Large intestine (tissue), 3 donors: ENCODE measurements at regions not wholly inside any gene's neighbourhood (a gene's known extent, or its start where the extent isn't known, plus 50 kb on each side); places are given as distances from the start of the nearest gene placed in this dataset.

ENCODE experiments used
- DNase-seq, 2 donors: peaks; one replicate each; pipeline versions ENCODE4 v3.0.0 to v3.0.0-alpha.2; 2013
- H3K27ac ChIP-seq: one replicate; pipeline ENCODE4 v1.5.1; 2013; ENCODE audit warnings: low read length
- H3K27me3 ChIP-seq: 2 replicates; pipeline ENCODE4 v1.6.1; 2013; ENCODE audit warnings: low read length; ENCODE audit not compliant: control insufficient read depth, insufficient read depth
- H3K36me3 ChIP-seq: 2 replicates; pipeline ENCODE4 v1.6.1; 2013; ENCODE audit warnings: low read length; ENCODE audit not compliant: control insufficient read depth, insufficient read depth
- H3K4me1 ChIP-seq: one replicate; pipeline ENCODE4 v1.6.1; 2013; ENCODE audit warnings: low read length; ENCODE audit not compliant: control insufficient read depth, insufficient read depth
- H3K4me3 ChIP-seq: one replicate; pipeline ENCODE4 v1.5.1; 2013; ENCODE audit warnings: low read length
- H3K9me3 ChIP-seq: one replicate; pipeline ENCODE4 v1.6.1; 2013; ENCODE audit warnings: mild to moderate bottlenecking, low read depth, low read length, moderate library complexity; ENCODE audit not compliant: control insufficient read depth
- WGBS: methylation state at CpG from one replicate; pipeline ENCODE4 v1.1.5; 2013; ENCODE audit warnings: low lambda C conversion rate; ENCODE audit not compliant: insufficient coverage; 5-methylcytosine and 5-hydroxymethylcytosine counted together

GRCh38 chr15:46316024-46316423 lies 681.2 kb downstream of the SQOR start:
- no peaks in the 10 kb centered on the region for H3K4me1 ChIP-seq
- H3K27me3 ChIP-seq = no peaks in the 10 kb centered on the region
- no CpG with 5 or more reads among the region's 1 CpG for WGBS
- DNase-seq = no peak
- H3K27ac ChIP-seq = no peak overlapping the region
- no peaks in the 10 kb centered on the region for H3K9me3 ChIP-seq
- no peaks in the 10 kb centered on the region for H3K36me3 ChIP-seq
- no peak overlapping the region for H3K4me3 ChIP-seq

GRCh38 chr15:46317029-46317428 lies 682.2 kb downstream of the SQOR start:
- no peak overlapping the region for H3K4me3 ChIP-seq
- WGBS = 83% methylated on average over 1 of the region's 2 CpGs
- H3K27ac ChIP-seq = no peak overlapping the region
- no peaks in the 10 kb centered on the region for H3K27me3 ChIP-seq
- DNase-seq = no peak
- no peaks in the 10 kb centered on the region for H3K9me3 ChIP-seq
- H3K36me3 ChIP-seq = no peaks in the 10 kb centered on the region
- no peaks in the 10 kb centered on the region for H3K4me1 ChIP-seq

GRCh38 chr15:46322753-46323152 lies 687.9 kb downstream of the SQOR start:
- no peak overlapping the region for H3K4me3 ChIP-seq
- no peaks in the 10 kb centered on the region for H3K9me3 ChIP-seq
- no peaks in the 10 kb centered on the region for H3K36me3 ChIP-seq
- DNase-seq = no peak
- no CpG with 5 or more reads among the region's 3 CpGs for WGBS
- no peaks in the 10 kb centered on the region for H3K27me3 ChIP-seq
- H3K27ac ChIP-seq = no peak overlapping the region
- no peaks in the 10 kb centered on the region for H3K4me1 ChIP-seq

GRCh38 chr15:46326173-46326572 lies 691.3 kb downstream of the SQOR start:
- Histone ChIP-seq H3K27me3 (no peaks in the 10 kb centered on the region), H3K27ac (no peak overlapping the region), H3K4me3 (no peak overlapping the region), H3K36me3 (no peaks in the 10 kb centered on the region), H3K4me1 (no peaks in the 10 kb centered on the region), H3K9me3 (no peaks in the 10 kb centered on the region)
- DNase-seq = peak in 1 of 2 donors; percentile 5

GRCh38 chr15:46328821-46329220 lies 694.0 kb downstream of the SQOR start:
- Histone ChIP-seq H3K27me3 (no peaks in the 10 kb centered on the region), H3K9me3 (no peaks in the 10 kb centered on the region), H3K27ac (no peak overlapping the region), H3K36me3 (no peaks in the 10 kb centered on the region), H3K4me3 (no peak overlapping the region), H3K4me1 (no peaks in the 10 kb centered on the region)
- DNase-seq = no peak
- 100% methylated on average over 1 of the region's 1 CpG for WGBS

- Histone ChIP-seq H3K27me3 (no peaks in the 10 kb centered on the region), H3K4me3 (no peak overlapping the region), H3K4me1 (no peaks in the 10 kb centered on the region), H3K36me3 (no peaks in the 10 kb centered on the region), H3K27ac (no peak overlapping the region), H3K9me3 (no peaks in the 10 kb centered on the region)
- no peak for DNase-seq
- WGBS = 71% methylated on average over 1 of the region's 1 CpG
Measured at GRCh38 chr15:46329876-46330275, 695.0 kb downstream of the SQOR start.

- no peak overlapping the region for H3K4me3 ChIP-seq
- no peaks in the 10 kb centered on the region for H3K27me3 ChIP-seq
- no peak overlapping the region for H3K27ac ChIP-seq
- H3K9me3 ChIP-seq = no peaks in the 10 kb centered on the region
- H3K4me1 ChIP-seq = no peaks in the 10 kb centered on the region
- DNase-seq = no peak
- H3K36me3 ChIP-seq = no peaks in the 10 kb centered on the region
Measured at GRCh38 chr15:46331546-46331945, 696.7 kb downstream of the SQOR start.

GRCh38 chr15:46343196-46343935 lies 708.5 kb downstream of the SQOR start:
- DNase-seq = no peak
- Histone ChIP-seq H3K27me3 (no peaks in the 10 kb centered on the region), H3K9me3 (no peaks in the 10 kb centered on the region), H3K4me3 (no peak overlapping the region), H3K4me1 (no peaks in the 10 kb centered on the region), H3K27ac (no peak overlapping the region), H3K36me3 (no peaks in the 10 kb centered on the region)
- WGBS = no CpG with 5 or more reads among the region's 7 CpGs

- H3K36me3 ChIP-seq = no peaks in the 10 kb centered on the region
- WGBS = 40% methylated on average over 1 of the region's 2 CpGs
- DNase-seq = no peak
- H3K4me3 ChIP-seq = no peak overlapping the region
- H3K4me1 ChIP-seq = no peaks in the 10 kb centered on the region
- H3K27me3 ChIP-seq = no peaks in the 10 kb centered on the region
- no peaks in the 10 kb centered on the region for H3K9me3 ChIP-seq
- no peak overlapping the region for H3K27ac ChIP-seq
Measured at GRCh38 chr15:46344115-46344724, 709.4 kb downstream of the SQOR start.

- Histone ChIP-seq H3K27me3 (no peaks in the 10 kb centered on the region), H3K4me3 (no peak overlapping the region), H3K36me3 (no peaks in the 10 kb centered on the region), H3K9me3 (no peaks in the 10 kb centered on the region), H3K27ac (no peak overlapping the region), H3K4me1 (no peaks in the 10 kb centered on the region)
- WGBS = 83% methylated on average over 2 of the region's 3 CpGs
- DNase-seq = no peak
Measured at GRCh38 chr15:46344915-46345314, 710.1 kb downstream of the SQOR start.

GRCh38 chr15:46354443-46354842 lies 719.6 kb downstream of the SQOR start:
- Histone ChIP-seq H3K36me3 (no peaks in the 10 kb centered on the region), H3K4me1 (no peaks in the 10 kb centered on the region), H3K4me3 (no peak overlapping the region), H3K27me3 (no peaks in the 10 kb centered on the region), H3K9me3 (no peaks in the 10 kb centered on the region), H3K27ac (no peak overlapping the region)
- no CpG with 5 or more reads among the region's 3 CpGs for WGBS
- DNase-seq = no peak
